ENCODE measurements at regions not wholly inside any gene's neighbourhood (a gene's known extent, or its start where the extent isn't known, plus 50 kb on each side); places are given as distances from the start of the nearest gene placed in this dataset.
"Not testable (repeated sequence)": the region's sequence is repeated elsewhere in the genome, so short reads cannot be mapped to it uniquely, and the experiment has no call there.

GRCh38 chr12:90233168-90234100 is 524.8 kb upstream of the ATP2B1 start:
- H3K9me3 ChIP-seq (replicated peaks; ENCODE audit: low read length) = no peaks in the 10 kb centered on the region
- H3K4me2 ChIP-seq (ENCODE audit: low read length) = no peak overlapping the region
- H3K36me3 ChIP-seq (ENCODE audit: insufficient read depth, low read length) = no peaks in the 10 kb centered on the region
- H3K4me3 ChIP-seq (ENCODE audit: low read length) = no peak overlapping the region
- no peak overlapping the region for H3K9ac ChIP-seq (ENCODE audit: low read depth, low read length)
- peaks cover 11% of the 10 kb centered on the region for H3K4me1 ChIP-seq (ENCODE audit: control insufficient read depth, insufficient read depth, low read length)
- H3K27me3 ChIP-seq (ENCODE audit: control insufficient read depth, insufficient read depth, low read length) = no peaks in the 10 kb centered on the region

GRCh38 chr12:90229407-90230170 is 521.0 kb upstream of the ATP2B1 start:
- H3K36me3 ChIP-seq (ENCODE audit: insufficient read depth, low read length) = no peaks in the 10 kb centered on the region
- H3K4me1 ChIP-seq (ENCODE audit: control insufficient read depth, insufficient read depth, low read length) = peaks cover 11% of the 10 kb centered on the region
- H3K9ac ChIP-seq (ENCODE audit: low read depth, low read length) = no peak overlapping the region
- H3K9me3 ChIP-seq (replicated peaks; ENCODE audit: low read length) = no peaks in the 10 kb centered on the region
- no peak overlapping the region for H3K4me3 ChIP-seq (ENCODE audit: low read length)
- H3K4me2 ChIP-seq (ENCODE audit: low read length) = peak overlapping the region; percentile 7
- no peaks in the 10 kb centered on the region for H3K27me3 ChIP-seq (ENCODE audit: control insufficient read depth, insufficient read depth, low read length)

DNA sequence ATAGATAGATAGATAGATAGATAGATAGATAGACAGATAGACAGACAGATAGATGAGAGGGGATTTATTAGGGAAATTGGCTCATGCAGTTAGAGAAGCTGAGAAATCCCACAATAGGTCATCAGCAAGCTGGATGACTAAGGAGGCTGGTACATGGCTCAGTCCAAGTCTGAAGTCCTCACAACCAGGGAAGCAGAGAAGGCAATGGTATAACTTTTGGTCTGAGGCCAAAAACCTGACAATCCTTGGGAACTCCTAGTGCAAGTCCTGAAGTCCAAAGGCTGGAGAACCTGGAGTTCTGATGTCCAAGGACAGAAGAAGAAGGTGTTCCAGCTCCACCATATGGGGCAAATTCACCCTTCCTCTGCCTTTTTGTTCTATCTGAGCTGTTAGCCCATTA is 517.6 kb upstream of the ATP2B1 start:
- Histone ChIP-seq H3K27me3 (ENCODE audit: control insufficient read depth, insufficient read depth, low read length) (no peaks in the 10 kb centered on the region), H3K4me3 (ENCODE audit: low read length) (no peak overlapping the region), H3K4me2 (ENCODE audit: low read length) (no peak overlapping the region), H3K36me3 (ENCODE audit: insufficient read depth, low read length) (no peaks in the 10 kb centered on the region), H3K9me3 (replicated peaks; ENCODE audit: low read length) (no peaks in the 10 kb centered on the region), H3K9ac (ENCODE audit: low read depth, low read length) (no peak overlapping the region), H3K4me1 (ENCODE audit: control insufficient read depth, insufficient read depth, low read length) (peaks cover 11% of the 10 kb centered on the region)

- Histone ChIP-seq H3K4me1 (ENCODE audit: control insufficient read depth, insufficient read depth, low read length) (no peaks in the 10 kb centered on the region), H3K4me3 (ENCODE audit: low read length) (no peak overlapping the region), H3K27me3 (ENCODE audit: control insufficient read depth, insufficient read depth, low read length) (no peaks in the 10 kb centered on the region), H3K9ac (ENCODE audit: low read depth, low read length) (no peak overlapping the region), H3K36me3 (ENCODE audit: insufficient read depth, low read length) (no peaks in the 10 kb centered on the region), H3K9me3 (replicated peaks; ENCODE audit: low read length) (no peaks in the 10 kb centered on the region), H3K4me2 (ENCODE audit: low read length) (no peak overlapping the region)
These were observed 508.2 kb upstream of the ATP2B1 start for GRCh38 chr12:90216815-90217214.

DNA sequence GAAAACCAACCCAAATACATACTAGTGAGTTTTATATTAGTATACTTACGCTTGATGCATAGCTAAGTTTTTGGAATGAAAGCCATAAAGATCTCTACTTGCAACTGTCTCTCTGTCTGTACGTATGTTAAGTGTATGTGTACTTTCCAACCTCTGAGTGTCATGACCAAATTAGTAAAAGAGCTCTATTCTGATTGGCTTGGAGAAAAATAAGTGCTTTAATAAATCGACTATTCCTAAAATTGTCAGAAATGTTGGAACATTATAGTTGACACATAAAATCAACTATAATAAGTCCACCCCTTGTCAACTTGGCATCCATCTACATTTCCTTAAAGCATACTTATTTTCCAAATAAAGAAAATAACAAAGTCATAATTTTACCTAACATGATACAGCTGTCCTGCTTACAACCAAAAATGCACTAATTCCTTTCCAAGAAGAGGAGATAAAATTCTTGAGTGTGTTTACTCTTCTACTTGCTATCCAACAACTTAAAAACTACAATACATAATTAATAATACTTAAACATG is 507.4 kb upstream of the ATP2B1 start:
- Histone ChIP-seq H3K4me2 (ENCODE audit: low read length) (no peak overlapping the region), H3K9ac (ENCODE audit: low read depth, low read length) (no peak overlapping the region), H3K27me3 (ENCODE audit: control insufficient read depth, insufficient read depth, low read length) (no peaks in the 10 kb centered on the region)

GRCh38 chr12:90211017-90211416 is 502.4 kb upstream of the ATP2B1 start:
- Histone ChIP-seq H3K4me2 (ENCODE audit: low read length) (no peak overlapping the region), H3K9ac (ENCODE audit: low read depth, low read length) (no peak overlapping the region), H3K4me3 (ENCODE audit: low read length) (no peak overlapping the region)

More for the DNA sequence above, 507.4 kb upstream of the ATP2B1 start:
- Histone ChIP-seq H3K4me3 (ENCODE audit: low read length) (no peak overlapping the region), H3K4me1 (ENCODE audit: control insufficient read depth, insufficient read depth, low read length) (peaks cover 5% of the 10 kb centered on the region), H3K9me3 (replicated peaks; ENCODE audit: low read length) (no peaks in the 10 kb centered on the region), H3K36me3 (ENCODE audit: insufficient read depth, low read length) (no peaks in the 10 kb centered on the region)

GRCh38 chr12:90209029-90209428 is 500.4 kb upstream of the ATP2B1 start:
- Histone ChIP-seq H3K4me2 (ENCODE audit: low read length) (no peak overlapping the region), H3K9ac (ENCODE audit: low read depth, low read length) (no peak overlapping the region), H3K36me3 (ENCODE audit: insufficient read depth, low read length) (no peaks in the 10 kb centered on the region), H3K4me1 (ENCODE audit: control insufficient read depth, insufficient read depth, low read length) (peaks cover 11% of the 10 kb centered on the region), H3K4me3 (ENCODE audit: low read length) (no peak overlapping the region), H3K9me3 (replicated peaks; ENCODE audit: low read length) (peaks cover 6% of the 10 kb centered on the region), H3K27me3 (ENCODE audit: control insufficient read depth, insufficient read depth, low read length) (no peaks in the 10 kb centered on the region)

More at GRCh38 chr12:90211017-90211416, 502.4 kb upstream of the ATP2B1 start:
- no peaks in the 10 kb centered on the region for H3K36me3 ChIP-seq (ENCODE audit: insufficient read depth, low read length)
- peaks cover 11% of the 10 kb centered on the region for H3K4me1 ChIP-seq (ENCODE audit: control insufficient read depth, insufficient read depth, low read length)
- peaks cover 6% of the 10 kb centered on the region for H3K9me3 ChIP-seq (replicated peaks; ENCODE audit: low read length)
- no peaks in the 10 kb centered on the region for H3K27me3 ChIP-seq (ENCODE audit: control insufficient read depth, insufficient read depth, low read length)

DNA sequence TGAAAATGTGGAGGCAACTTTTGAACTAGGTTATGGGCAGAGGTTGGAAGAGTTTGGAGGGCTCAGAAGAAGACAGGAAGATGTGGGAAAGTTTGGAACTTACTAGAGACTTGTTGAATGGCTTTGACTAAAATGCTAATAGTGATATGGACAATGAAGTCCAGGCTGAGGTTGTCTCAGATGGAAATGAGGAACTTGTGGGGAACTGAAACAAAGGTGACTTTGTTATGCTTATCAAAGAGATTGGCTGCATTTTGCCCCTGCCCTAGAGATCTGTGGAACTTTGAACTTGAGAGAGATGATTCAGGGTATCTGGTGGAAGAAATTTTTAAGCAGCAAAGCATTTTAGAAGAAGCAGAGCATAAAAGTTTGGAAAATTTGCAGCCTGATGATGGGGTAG is 499.7 kb upstream of the ATP2B1 start:
- H3K9me3 ChIP-seq (replicated peaks; ENCODE audit: low read length); H3K27me3 ChIP-seq (ENCODE audit: control insufficient read depth, insufficient read depth, low read length); H3K36me3 ChIP-seq (ENCODE audit: insufficient read depth, low read length); H3K9ac ChIP-seq (ENCODE audit: low read depth, low read length); H3K4me2 ChIP-seq (ENCODE audit: low read length); H3K4me3 ChIP-seq (ENCODE audit: low read length): not testable (repeated sequence)
- peaks cover 11% of the 10 kb centered on the region for H3K4me1 ChIP-seq (ENCODE audit: control insufficient read depth, insufficient read depth, low read length)

DNA sequence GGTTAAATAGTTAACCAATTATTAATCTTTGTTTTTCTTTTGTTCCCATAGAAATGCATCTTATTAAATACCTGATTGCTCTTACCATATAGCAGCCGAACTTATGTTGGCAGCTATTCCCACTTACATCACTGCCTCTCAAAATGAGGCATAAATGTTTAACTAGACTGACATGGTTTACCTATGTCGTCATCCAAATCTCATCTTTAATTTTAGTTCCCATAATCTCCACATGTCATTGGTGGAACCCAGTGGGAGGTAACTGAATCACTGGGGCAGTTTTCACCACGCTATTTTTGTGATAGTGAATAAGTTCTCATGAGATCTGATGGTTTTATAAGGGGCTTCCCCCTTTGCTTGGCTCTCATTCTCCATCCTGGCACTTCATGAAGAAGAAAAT is 499.2 kb upstream of the ATP2B1 start:
- no peaks in the 10 kb centered on the region for H3K27me3 ChIP-seq (ENCODE audit: control insufficient read depth, insufficient read depth, low read length)
- no peak overlapping the region for H3K9ac ChIP-seq (ENCODE audit: low read depth, low read length)
- peaks cover 6% of the 10 kb centered on the region for H3K9me3 ChIP-seq (replicated peaks; ENCODE audit: low read length)
- H3K4me3 ChIP-seq (ENCODE audit: low read length) = no peak overlapping the region
- H3K4me2 ChIP-seq (ENCODE audit: low read length) = no peak overlapping the region
- H3K4me1 ChIP-seq (ENCODE audit: control insufficient read depth, insufficient read depth, low read length) = peaks cover 11% of the 10 kb centered on the region
- H3K36me3 ChIP-seq (ENCODE audit: insufficient read depth, low read length) = no peaks in the 10 kb centered on the region

GRCh38 chr12:90205165-90205564 is 496.5 kb upstream of the ATP2B1 start:
- H3K36me3 ChIP-seq (ENCODE audit: insufficient read depth, low read length) = no peaks in the 10 kb centered on the region
- no peaks in the 10 kb centered on the region for H3K4me1 ChIP-seq (ENCODE audit: control insufficient read depth, insufficient read depth, low read length)
- no peak overlapping the region for H3K4me2 ChIP-seq (ENCODE audit: low read length)
- no peak overlapping the region for H3K9ac ChIP-seq (ENCODE audit: low read depth, low read length)
- peaks cover 6% of the 10 kb centered on the region for H3K9me3 ChIP-seq (replicated peaks; ENCODE audit: low read length)
- H3K27me3 ChIP-seq (ENCODE audit: control insufficient read depth, insufficient read depth, low read length) = no peaks in the 10 kb centered on the region
- H3K4me3 ChIP-seq (ENCODE audit: low read length) = no peak overlapping the region

GRCh38 chr12:90203556-90203955 is 494.9 kb upstream of the ATP2B1 start:
- Histone ChIP-seq H3K4me3 (ENCODE audit: low read length) (no peak overlapping the region), H3K9me3 (replicated peaks; ENCODE audit: low read length) (no peaks in the 10 kb centered on the region), H3K9ac (ENCODE audit: low read depth, low read length) (no peak overlapping the region), H3K36me3 (ENCODE audit: insufficient read depth, low read length) (no peaks in the 10 kb centered on the region), H3K4me1 (ENCODE audit: control insufficient read depth, insufficient read depth, low read length) (no peaks in the 10 kb centered on the region), H3K4me2 (ENCODE audit: low read length) (no peak overlapping the region), H3K27me3 (ENCODE audit: control insufficient read depth, insufficient read depth, low read length) (no peaks in the 10 kb centered on the region)
